ENCODE measurements at regions not wholly inside any gene's neighbourhood (a gene's known extent, or its start where the extent isn't known, plus 50 kb on each side); places are given as distances from the start of the nearest gene placed in this dataset.
A peak's percentile ranks its signal among the peaks of the same experiment; 100 is the strongest.
"Not testable (repeated sequence)": the region's sequence is repeated elsewhere in the genome, so short reads cannot be mapped to it uniquely, and the experiment has no call there.

DNA sequence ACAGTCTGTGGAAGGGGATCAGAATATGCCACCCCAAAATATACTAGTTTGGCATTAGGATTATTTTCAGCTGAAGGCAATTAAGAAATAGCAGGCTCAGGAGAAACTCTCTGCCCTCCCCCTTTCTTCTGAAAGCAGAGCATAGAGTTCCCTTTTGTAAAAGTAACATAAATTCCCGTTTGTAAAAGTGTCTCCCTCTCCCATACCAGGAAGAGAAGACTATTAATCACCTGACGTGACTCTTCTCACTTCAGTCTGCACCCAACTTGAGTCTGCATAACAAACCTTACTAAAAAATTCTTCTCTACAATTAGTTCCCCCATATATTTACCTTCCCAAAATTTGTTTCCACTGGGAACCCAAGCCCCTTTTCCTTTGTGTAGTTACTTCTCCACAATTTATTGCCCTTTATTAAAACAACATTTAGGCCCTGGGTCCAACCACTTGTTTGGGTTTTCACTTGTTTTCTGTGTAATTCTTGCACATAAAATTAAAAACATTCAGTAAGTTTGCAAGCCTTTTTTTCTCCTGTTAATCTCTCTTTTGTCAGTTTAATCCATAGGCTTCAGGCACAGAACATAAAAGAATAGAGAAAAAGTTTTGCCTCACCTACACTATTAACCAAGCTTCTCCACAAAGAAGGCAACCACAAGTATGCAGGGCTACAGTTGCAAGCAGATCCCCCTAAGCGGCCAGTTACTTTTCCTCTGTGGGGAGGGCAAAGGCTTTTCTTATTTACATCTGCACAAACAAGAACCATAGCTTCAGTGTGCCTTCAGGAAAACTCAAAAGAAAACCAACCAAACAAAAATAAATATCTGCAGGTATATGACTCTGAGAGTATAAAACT is 73.8 kb upstream of the EPCAM start:
- DNase-seq: no peak

DNA sequence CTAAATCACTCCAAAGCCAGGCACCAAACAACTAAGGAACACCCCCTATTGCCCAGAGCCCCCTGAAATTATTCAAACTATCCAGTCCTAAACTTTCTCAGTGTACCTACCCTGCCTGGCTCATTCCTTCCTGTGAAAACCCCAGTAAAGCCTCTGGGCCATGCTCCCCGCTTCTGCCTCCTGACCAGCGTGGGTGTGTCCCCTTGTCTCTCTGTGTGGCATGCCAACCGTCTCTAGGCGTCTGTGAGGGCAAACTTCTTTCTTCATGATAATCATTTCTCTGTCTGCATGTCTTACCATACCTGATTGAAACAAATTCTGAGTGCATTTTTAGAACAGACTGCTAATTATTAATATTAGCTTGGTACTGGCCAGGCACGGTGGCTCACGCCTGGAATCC is 75.1 kb upstream of the EPCAM start:
- no peak for DNase-seq

DNA sequence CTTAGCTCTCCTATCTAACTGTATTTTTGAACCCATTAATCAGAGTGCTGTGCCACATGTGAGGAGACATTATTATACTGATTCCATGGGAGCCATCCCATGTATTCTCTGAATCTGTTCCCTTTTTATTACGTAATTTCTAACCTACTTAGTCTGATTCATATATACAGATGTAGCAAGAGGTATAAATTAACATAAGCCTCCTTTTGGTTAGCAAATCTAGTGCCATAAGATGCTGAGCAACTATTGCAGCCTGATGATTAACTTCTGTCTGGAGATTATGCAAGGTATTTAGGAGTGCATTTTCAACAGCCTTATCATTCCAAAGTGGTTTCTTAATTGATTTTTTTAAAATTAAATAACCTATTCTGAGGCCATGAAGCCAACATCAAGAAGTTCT is 80.2 kb upstream of the EPCAM start:
- DNase-seq: peak; percentile 96

DNA sequence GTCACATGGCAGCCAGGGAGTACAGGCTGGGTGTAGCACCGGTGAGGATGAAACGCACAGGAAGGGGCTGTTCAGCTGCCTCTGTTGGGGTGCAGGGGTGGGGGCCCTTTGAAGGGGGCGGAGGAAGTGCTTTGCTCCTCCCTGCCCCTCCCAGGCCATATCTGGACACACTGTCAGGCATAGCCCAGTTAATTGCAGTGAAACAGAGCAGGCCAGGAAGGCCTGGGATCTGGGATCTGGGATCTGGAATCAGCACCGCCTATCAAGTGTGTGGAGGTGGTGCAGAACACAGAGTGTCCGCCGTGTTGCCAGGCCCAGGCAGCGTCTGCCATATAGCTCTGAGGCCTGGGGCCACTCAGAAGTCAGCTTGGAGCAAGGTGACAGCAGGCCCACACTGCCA is 85.5 kb upstream of the EPCAM start:
- no peak for DNase-seq

DNA sequence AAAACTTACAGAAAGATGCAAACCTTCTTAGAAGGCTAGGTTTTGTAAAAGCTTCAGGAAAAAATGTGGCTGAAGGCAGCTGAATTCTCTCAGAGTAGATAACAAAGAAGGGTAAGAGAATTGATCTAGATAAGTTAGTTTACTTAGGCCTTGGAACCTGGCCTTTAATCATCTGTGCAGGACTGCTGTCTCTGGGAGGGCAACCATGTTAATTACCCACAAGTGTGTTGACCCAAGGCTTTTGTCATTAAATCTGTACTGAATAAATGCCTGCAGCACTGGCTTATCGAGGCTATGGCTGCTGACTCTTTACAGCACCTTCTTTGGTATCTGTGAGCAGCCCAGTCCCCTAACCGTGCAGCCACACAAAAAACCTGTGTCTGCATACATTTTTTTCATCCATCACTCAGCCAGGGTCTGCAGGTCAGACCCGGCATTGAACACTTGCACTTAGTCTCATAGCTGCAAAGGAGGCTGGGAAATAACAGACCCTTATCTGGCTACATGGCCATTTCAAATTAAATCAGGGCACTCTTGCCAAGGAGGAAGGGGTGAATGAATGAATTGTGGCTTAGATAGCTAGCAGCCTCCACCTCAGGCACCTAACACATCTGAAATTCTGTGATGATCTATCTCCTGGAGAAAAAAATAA is 86.4 kb upstream of the EPCAM start:
- DNase-seq: no peak

DNA sequence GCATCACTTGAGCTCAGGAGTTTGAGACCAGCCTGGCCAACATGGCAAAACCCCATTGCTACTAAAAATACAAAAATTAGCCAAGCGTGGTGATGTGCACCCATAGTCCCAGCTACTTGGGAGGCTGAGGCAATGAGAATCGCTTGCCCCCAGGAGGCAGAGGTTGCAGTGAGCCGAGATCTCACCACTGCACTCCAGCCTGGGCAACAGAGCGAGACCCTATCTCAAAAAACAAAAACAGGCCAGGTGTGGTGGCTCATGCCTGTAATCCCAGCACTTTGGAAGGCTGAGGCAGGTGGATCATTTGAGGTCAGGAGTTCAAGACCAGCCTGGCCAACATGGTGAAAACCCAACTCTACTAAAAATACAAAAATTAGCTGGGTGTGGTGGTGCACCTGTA is 89.6 kb upstream of the EPCAM start:
- DNase-seq: not testable (repeated sequence)

DNA sequence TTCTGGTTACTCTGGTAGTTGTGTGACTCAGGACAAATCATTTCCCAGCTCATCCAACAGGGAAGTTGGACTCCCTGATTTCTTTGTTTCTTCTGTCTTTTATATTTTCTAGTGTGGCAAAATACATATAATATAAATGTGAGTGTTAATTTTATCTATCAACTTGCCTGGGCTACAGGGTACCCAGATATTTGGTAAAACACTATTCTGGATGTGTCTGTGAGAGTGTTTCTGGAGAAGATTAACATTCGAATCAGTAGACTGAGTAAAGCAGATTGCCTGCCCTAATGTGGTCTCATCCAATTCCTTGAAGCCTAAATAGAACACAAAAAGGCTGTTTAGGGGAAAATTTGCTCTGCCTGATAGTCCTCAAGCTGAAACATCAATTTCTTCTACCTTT is 91.1 kb upstream of the EPCAM start:
- no peak for DNase-seq

DNA sequence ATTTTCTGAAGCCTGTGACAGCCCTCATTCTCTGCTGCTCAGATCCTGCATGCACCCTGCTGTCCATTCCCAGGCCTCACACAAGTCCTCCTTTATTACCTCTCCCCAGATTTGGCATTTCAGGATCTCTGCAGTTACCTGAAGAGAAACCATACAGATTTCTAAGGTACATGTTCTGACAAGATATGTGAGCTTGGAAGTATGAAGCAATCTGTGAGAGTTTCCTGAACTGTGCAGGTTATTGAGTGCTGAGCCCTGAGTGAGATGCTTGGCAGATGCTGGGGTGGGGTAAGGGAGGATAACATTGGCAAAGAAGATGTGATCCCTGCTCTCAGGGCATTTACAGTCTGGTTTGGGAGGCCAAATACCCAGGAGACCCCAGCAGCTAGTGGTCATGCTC is 91.9 kb upstream of the EPCAM start:
- no peak for DNase-seq

DNA sequence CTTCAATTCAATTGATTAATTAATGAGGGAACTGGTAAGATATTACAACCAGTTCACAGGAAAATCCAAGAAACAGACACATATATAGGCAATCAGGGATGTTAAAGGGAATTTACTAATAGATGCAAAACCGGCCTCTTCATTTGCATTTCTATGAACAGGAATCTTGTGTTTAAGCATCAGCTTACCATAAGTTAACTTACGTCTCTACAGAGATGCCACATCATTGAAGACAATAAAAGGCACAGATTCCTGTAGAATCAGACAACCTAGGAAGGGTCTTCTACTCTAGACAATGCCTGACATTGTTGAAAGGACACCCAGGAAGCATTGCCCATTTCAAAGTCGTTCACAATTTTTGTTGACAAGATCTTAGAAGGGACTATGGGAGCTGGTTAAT is 93.0 kb upstream of the EPCAM start:
- DNase-seq: no peak

DNA sequence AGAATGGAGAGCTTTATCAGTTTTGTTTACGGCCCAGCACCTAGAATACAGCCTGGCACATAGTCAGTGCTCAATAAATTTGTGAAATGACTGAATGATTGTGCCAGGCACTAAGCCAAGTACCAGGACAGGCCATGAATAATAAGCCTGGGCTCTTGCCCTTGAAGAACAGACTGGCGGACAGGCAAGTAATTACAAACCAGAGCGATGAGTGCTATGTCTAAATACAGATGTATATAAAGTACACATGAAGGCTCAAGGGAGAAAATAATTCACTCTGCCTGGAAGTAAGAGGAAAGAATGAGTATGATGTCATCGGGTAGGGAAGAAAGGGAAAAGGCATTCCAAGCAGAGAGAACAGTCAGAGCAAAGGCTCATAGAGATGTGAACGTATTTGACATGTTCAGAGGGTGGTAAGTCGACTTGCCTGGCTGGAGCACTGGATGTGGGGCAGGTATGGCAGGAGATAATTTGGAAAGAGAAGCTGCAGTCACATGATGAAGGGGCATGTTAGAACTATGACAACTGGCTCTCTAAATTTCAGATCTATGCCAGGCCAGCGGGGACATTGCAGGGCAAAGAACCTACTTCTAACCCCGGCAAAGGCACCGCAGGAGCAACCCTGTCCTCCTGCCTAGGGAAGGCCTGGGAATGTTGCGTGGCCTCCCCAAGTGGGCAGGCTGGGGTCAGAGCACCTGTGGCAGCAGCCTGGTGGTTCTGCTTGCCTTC is 94.9 kb upstream of the EPCAM start:
- DNase-seq: peak; percentile 91

DNA sequence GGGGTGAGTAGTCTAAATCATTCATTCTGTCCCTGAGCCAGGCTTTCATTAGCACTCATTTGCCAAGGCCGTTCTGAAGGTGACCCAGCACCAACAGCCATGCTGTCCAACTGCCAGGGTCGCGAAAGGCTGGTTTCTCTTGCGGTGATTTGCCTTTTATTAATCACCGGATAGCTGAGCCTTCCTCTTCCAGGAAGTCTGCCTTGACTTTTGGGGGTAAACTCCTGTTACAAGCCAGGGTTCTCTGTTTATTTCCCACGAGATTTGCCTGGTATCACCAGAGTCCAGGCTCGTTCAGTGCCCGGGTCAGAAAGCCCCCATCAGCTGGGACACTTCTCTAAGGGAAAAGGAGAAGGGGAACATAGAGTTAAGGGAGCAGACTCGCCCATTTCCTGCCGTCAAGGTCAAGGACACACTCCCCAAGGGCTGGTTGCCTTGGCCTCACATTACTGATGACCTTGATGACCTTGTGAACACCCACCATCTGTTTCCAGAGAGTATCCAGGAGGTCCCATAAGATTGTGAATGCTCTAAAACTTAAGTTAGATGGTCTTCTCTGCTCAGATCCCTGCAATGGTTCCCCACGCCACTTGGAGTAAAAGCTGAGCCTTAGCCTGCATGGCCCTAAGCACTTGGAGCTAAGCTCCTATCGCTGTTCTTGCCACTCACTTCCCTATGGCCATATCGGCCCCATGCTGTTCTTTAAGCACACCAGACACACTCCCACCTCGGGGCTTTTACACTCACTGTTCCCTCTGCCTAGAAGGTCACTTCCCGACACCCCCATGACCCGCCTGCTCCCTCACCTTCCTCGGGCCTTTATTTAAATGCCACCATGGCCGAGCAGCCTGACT is 96.0 kb upstream of the EPCAM start:
- no peak for DNase-seq

DNA sequence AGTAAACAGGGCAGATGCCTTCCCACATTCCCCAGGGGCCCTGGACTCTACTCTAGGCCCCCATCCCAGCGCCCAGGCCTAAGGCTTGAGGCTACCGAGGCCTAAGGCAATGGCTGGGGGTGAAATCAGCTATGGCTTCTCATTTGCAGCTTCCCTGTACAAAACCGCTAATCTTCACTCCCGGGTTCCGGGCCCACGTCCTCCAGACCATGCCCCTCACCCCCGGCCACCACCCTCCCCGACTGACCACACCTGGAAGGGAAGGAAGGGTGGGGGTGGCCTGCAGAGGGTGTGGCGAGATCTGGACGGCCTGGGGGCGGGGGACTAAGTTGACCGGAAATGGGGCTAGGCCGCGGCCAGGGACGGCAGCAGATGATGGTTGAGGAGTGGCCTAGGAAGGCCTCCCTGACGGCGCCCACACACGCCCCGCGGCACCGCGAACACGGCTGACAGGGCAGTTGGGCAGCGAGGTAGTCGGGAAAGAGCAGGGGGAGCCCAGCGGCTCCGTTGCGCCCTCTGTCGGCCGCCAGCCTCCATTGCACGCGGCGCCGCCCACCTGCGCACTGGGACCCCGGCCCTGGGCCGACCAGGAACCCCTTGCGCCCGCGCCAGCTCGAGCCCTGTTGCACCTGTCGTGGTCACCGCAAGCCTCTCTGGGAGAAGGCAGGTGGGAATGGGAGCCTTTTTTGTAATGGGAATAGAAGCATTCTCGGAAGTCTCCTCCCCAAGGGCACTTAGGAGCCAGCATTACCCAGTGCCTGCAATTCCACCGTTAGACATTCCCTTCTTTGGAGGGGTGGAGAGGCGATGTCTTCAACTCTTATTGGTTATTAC is 95.9 kb upstream of the CALM2 start:
- peak; percentile 31 for DNase-seq

DNA sequence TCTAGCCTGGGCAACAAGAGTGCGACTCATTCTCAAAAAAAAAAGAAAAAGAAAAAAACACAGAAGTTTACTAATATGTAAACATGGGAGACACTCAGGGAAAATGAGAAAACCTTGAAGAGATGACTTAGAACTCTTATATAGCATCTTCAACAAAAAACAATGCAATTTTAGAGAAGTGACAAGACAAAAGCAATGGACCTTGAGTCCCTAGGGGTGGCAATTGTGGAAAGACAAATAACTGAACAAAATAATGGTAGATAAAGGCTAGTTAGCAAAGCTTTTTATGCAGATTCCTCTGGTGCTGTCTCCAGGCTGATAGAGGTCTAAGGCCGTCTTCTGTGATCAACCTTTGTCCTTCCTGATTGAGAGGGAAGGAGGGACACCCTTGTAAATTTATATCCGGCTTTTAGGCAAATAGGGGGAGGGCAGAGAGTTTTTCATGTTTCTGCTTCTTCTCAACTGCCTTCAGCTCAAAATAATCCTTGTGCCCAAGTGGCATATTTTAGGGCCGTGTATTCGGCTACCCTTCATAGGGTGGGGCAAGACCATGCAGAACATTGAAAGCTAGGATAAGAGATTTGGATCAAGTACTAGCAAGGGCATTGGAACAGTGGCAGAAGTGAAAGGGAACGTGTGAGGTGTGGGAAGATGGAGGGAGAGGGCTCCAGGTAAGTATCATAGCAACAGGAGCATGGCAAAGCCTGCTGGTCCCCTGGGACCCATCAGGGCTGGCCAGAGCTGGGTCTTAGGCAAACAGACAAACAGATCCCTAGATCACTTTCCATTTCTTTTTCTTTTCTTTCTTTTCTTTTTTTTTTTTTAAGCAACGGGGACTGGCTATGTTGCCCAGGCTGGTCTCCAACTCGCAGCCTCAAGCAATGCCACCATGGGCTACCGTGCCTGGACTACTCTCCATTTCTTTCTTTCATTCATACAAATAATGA is 95.0 kb upstream of the CALM2 start:
- DNase-seq: no peak

DNA sequence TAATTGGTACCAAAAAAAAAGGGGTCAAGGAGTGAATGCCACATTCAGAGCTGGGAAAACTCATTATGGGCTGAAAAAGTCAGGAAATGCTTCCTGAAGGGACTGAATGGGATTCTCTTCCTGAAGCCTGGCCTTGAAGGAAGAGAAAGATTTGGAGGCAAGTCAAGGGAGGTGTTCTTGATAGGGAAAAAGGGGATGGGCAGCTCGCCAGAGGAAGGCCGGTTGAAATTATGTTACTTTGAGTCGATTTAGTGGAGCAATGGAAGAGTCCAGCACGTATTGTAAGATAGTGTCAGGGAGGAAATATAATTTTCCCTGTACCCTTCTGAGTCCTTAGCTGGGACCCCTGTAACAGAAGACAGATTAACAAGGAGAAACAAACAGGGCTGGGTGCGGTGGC is 94.1 kb upstream of the CALM2 start:
- no peak for DNase-seq

DNA sequence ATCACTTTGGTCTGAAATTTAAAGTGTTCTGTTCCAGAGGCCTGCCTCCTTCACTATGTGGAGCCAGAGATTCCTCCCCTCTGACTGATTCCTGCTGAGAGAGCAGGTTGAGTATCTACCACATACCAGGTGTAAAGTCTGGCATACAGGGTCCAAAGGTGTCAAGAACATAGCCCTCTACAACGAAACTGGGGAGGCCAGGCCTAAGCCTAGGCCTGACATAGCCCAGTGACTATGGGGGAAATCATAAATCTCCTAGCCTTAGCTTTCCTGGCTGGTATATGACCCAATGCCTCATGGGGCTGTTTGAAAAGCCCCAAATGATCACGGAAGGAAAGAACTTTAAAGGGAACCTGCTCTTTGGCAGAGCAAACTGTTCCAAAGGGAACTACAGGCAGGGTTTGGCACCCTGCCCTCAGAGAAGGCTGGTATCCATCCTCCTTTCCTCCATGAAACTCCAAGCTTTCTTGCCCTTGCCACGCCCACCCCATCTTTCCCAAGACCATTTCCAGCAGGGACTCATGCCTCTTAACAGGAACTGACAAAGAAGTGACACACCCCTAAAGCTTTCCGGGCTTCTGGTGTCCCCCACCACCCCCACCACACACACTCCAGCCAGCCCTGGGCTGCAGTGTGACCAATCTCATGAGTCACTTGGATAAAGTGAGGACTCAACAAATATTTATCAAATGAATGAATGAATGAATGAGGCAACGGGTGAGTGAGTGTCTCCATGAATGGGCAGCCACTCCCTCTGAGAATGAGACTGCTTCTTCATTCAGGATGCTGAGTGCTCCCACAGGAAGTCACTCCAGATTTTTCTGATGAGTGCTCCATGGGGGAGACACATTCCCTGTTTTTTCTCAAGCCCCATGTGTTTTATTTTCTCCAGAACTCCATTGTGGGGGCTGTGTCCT is 93.3 kb upstream of the CALM2 start:
- peak; percentile 99 for DNase-seq

DNA sequence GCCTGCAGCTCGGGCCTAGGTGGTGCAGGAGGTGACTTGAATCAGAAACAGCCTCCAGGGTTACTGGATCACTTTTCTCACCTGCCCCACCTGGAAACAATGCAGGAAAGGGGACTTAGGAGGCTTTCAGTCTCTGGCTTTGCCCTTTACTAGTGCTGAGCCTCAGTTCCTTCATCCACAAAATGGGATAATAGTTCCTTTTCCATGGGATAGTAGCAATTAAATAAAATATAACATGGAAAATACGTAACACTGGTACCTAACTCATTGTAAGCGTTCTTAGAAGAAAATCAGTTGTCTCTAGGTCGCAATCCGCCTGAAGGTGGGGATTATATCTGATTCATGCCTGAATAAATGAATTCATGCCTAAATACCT is 91.4 kb upstream of the CALM2 start:
- DNase-seq: no peak

DNA sequence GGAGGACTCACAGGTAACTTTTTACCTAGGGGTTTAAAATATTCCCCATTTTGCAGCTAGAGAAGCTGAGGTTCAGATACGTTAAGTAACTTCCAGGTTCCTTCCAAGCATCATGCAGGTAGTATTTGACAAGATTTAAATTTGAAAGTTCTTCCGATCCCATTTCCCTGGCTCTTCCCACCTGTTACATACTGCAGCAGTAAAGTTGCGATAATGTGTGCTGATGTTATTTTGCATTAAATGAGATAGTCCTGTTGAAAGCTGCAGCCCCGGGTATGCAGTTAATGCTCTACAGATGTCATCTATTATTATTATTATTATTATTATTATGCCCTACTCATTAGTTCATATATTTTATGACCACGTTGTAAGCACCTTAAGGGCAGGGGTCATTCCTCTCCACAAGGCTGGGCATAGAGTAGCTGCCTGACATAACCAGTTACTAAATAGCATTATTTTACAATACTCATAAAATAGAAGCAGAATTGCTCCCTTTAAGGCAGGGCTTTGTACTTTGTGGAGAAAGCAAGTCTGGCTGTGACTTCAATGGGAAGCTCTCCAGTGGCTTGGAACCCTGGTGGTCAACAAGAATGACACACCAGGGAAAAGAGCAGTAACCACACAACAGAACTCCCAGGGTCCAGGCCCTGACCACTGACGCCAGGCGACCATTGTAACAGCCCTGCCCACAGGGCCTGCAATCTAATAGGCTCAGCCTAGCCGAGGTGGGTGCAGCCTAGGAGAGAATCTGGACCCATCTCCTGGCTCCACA is 90.8 kb upstream of the CALM2 start:
- no peak for DNase-seq

DNA sequence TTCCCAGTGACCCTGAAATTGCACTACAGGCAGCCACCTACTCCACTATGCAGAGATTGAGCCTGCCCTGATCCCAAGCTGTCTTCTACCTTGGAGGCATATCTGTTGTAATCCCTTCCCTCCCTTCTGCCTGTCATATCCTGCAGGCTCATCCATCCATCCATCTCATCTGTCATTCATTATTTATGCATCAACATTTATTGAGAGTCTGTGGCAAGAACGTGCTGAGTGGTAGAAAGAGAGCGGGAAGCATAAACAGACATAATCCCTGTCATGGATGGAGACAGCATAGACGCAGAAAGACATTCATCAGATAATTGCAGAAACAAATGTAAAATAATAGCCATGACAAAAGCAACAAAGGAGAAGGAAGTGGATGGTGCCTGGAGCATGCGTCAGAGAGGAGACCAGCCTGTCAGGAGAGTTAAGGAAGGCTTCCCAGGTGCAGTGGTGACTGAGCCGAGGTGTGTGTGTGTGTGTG is 89.5 kb upstream of the CALM2 start:
- DNase-seq: no peak

DNA sequence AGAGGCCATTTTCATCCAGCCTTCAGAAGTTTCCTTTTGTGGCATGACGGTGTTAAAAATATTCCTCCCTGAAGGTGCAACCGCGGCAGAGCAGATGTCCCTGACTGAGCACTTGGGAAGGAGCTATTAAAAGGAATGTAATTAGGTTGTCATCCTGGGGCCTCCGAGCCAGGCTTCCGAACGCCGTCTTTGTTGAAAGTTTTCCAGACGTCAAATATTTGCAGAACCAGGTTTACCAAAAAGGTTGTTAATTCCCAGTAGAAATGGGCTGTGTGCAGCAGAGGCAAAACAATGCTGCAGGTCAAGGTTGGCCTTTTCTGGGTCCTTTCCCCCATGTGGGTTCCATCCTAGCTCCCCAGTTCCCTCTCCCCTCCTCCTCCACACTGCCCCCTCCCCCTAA is 88.8 kb upstream of the CALM2 start:
- no peak for DNase-seq
